Activated B cell treated with CpG ODN at 0.5 μM for 24 hours (primary cell): ENCODE measurements at regions not wholly inside any gene's neighbourhood (a gene's known extent, or its start where the extent isn't known, plus 50 kb on each side); places are given as distances from the start of the nearest gene placed in this dataset.

Experiments used
- ATAC-seq: fragments of 200-7000 bp; cut with Tn5 transposase; one replicate; pipeline ENCODE4 v1.10.0; 2021; ENCODE audit warnings: low read depth, mild to moderate bottlenecking, moderate library complexity
- CTCF ChIA-PET: fragments of 350-600 bp; sonication (Branson Sonifier 250); formaldehyde crosslinking; loops from one replicate; lab custom pipeline; 2021; ENCODE audit warnings: antibody characterized with exemption; lab: Charles Lee
- POLR2A ChIA-PET: fragments of 350-600 bp; sonication (Branson Sonifier 250); formaldehyde crosslinking; loops from one replicate; lab custom pipeline; 2021; ENCODE audit warnings: antibody characterized with exemption; lab: Charles Lee
- DNase-seq: peaks from one replicate; pipeline ENCODE4 v3.0.0; 2022
- H3K27ac Mint-ChIP-seq: one replicate; pipeline ENCODE4 v1.8.0; 2020; ENCODE audit warnings: mixed read lengths
- H3K27me3 Mint-ChIP-seq: one replicate; pipeline ENCODE4 v1.8.0; 2021; ENCODE audit warnings: mixed read lengths
- H3K36me3 Mint-ChIP-seq: one replicate; pipeline ENCODE4 v1.8.0; 2021; ENCODE audit warnings: low read depth, mixed read lengths
- H3K4me1 Mint-ChIP-seq: one replicate; pipeline ENCODE4 v1.8.0; 2021; ENCODE audit warnings: mixed read lengths
- H3K4me3 Mint-ChIP-seq: one replicate; pipeline ENCODE4 v1.8.0; 2020; ENCODE audit warnings: mild to moderate bottlenecking, mixed read lengths
- H3K9me3 Mint-ChIP-seq: one replicate; pipeline ENCODE4 v1.8.0; 2020; ENCODE audit warnings: mixed read lengths
- intact Hi-C: fragments of 100-400 bp; cut with micrococcal nuclease; formaldehyde crosslinking; loops from one replicate; pipeline ENCODE4 v1.15.1; 2024
- TF ChIP-seq, protein P1 (sequence below): fragments of 200-600 bp; IDR thresholded peaks from one replicate; pipeline ENCODE4 v1.8.0; 2022; ENCODE audit warnings: antibody characterized with exemption, mild to moderate bottlenecking

- Mint-ChIP-seq H3K27me3 (no peaks in the 10 kb centered on the region), H3K9me3 (no peaks in the 10 kb centered on the region), H3K36me3 (no peaks in the 10 kb centered on the region), H3K27ac (no peak overlapping the region), H3K4me1 (no peaks in the 10 kb centered on the region), H3K4me3 (no peak overlapping the region)
- TF ChIP-seq, protein P1, sequence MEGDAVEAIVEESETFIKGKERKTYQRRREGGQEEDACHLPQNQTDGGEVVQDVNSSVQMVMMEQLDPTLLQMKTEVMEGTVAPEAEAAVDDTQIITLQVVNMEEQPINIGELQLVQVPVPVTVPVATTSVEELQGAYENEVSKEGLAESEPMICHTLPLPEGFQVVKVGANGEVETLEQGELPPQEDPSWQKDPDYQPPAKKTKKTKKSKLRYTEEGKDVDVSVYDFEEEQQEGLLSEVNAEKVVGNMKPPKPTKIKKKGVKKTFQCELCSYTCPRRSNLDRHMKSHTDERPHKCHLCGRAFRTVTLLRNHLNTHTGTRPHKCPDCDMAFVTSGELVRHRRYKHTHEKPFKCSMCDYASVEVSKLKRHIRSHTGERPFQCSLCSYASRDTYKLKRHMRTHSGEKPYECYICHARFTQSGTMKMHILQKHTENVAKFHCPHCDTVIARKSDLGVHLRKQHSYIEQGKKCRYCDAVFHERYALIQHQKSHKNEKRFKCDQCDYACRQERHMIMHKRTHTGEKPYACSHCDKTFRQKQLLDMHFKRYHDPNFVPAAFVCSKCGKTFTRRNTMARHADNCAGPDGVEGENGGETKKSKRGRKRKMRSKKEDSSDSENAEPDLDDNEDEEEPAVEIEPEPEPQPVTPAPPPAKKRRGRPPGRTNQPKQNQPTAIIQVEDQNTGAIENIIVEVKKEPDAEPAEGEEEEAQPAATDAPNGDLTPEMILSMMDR = no peak
- POLR2A ChIA-PET = no interaction called here
- ATAC-seq (no peak), DNase-seq (no peak)
- intact Hi-C loops = no loop called here
- CTCF ChIA-PET = no interaction called here
Observed at GRCh38 chr3:182631183-182632076, 161.9 kb upstream of the ATP11B start.

GRCh38 chr3:182632077-182632393, 161.3 kb upstream of the ATP11B start:
- H3K36me3 Mint-ChIP-seq = no peaks in the 10 kb centered on the region
- CTCF ChIA-PET = no interaction called here
- TF ChIP-seq, protein P1 = no peak
- H3K4me3 Mint-ChIP-seq = no peak overlapping the region
- H3K9me3 Mint-ChIP-seq = no peaks in the 10 kb centered on the region
- no peaks in the 10 kb centered on the region for H3K27me3 Mint-ChIP-seq
- DNase-seq = no peak
- POLR2A ChIA-PET = no interaction called here
- no peak for ATAC-seq
- no peaks in the 10 kb centered on the region for H3K4me1 Mint-ChIP-seq
- intact Hi-C loops = no loop called here
- no peak overlapping the region for H3K27ac Mint-ChIP-seq

- TF ChIP-seq, protein P1 = no peak
- Mint-ChIP-seq H3K4me1 (no peaks in the 10 kb centered on the region), H3K4me3 (no peak overlapping the region), H3K9me3 (no peaks in the 10 kb centered on the region), H3K27me3 (peaks cover 2% of the 10 kb centered on the region), H3K36me3 (no peaks in the 10 kb centered on the region), H3K27ac (no peak overlapping the region)
- ATAC-seq (no peak), DNase-seq (no peak)
- ChIA-PET CTCF (no interaction called here), POLR2A (no interaction called here)
- intact Hi-C loops = no loop called here
Observed at GRCh38 chr3:182633186-182633585, 160.1 kb upstream of the ATP11B start.

DNA sequence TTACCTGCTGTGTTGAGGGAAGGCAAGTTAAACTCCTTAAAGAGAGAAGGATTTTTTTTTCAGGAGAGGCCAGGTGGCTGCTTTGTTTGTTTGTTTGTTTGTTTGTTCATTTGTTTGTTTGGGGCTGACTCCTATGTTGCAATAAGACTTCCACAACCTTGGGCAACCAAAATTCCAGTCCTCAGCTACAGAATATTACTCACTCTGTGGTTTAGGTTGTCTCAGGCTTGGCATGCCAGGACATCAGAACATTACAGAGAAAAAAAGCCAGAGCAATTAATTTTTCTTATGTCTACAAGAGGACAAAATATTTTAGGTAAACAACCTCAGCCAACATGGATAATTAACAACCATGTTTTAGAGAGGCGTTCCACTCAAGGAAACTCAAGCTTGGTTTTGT, 156.7 kb upstream of the ATP11B start:
- intact Hi-C loops = no loop called here
- Mint-ChIP-seq H3K9me3 (peaks cover 2% of the 10 kb centered on the region), H3K4me3 (no peak overlapping the region), H3K27me3 (peaks cover 7% of the 10 kb centered on the region), H3K4me1 (no peaks in the 10 kb centered on the region), H3K36me3 (no peaks in the 10 kb centered on the region), H3K27ac (no peak overlapping the region)
- ChIA-PET CTCF (no interaction called here), POLR2A (no interaction called here)
- DNase-seq = no peak
- ATAC-seq = no peak
- TF ChIP-seq, protein P1 = no peak

DNA sequence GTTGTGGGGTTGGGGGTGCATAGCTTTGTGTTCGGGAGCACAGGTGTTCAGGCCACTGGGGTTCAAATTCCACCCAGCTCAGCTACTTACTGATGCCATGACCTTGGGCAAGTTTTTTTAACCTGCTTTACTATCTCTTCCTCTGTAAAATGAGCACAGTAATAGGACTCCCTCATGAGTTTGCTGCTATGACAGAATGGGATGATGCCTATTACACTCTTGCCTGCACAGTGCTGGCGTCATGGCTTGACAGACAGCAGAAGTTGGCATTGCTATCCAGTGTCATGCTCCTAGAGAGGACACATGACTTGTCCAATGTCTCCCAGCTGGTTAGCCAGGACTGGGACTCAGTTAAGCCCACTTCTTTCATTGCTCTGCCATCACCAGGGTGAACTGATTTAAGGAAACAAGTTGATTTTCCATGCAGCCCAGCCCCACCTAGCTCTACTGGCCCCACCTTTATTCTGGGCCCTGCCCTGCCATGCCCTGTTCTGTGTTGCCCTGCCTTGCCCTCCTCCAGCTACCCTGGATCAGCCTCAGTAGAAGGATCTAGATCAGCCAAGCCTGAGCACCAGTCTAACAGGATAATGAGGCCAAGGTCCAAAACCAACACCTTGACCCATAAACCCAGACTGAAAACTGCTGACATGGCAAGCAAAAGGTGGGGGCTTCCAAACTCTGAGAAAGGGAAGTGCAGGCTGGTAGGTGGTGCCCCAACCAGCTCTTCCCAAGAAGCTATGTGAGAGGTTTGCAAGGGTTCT, 155.8 kb upstream of the ATP11B start:
- Mint-ChIP-seq H3K9me3 (peaks cover 2% of the 10 kb centered on the region), H3K4me3 (no peak overlapping the region), H3K4me1 (no peaks in the 10 kb centered on the region), H3K36me3 (no peaks in the 10 kb centered on the region), H3K27me3 (peaks cover 7% of the 10 kb centered on the region), H3K27ac (no peak overlapping the region)
- POLR2A ChIA-PET = no interaction called here
- CTCF ChIA-PET = no interaction called here
- TF ChIP-seq, protein P1 = no peak
- no peak for ATAC-seq
- DNase-seq = no peak
- intact Hi-C loops = no loop called here
